WI38 (cell line): ENCODE measurements at regions not wholly inside any gene's neighbourhood (a gene's known extent, or its start where the extent isn't known, plus 50 kb on each side); places are given as distances from the start of the nearest gene placed in this dataset.

ENCODE experiments used
- H3K4me3 ChIP-seq: 2 replicates; pipeline ENCODE4 v1.5.1; 2011; ENCODE audit warnings: low read depth, mild to moderate bottlenecking, control low read depth, low read length
- CTCF ChIP-seq: IDR thresholded peaks from 2 replicates; pipeline ENCODE4 v1.5.1; 2012; ENCODE audit warnings: low read depth, mild to moderate bottlenecking, control low read depth, low read length

- no peak for TF ChIP-seq CTCF
- no peak overlapping the region for H3K4me3 ChIP-seq
Observed at GRCh38 chr4:128690011-128690410, 119.5 kb upstream of the JADE1 start.

GRCh38 chr4:128688846-128689437, 120.6 kb upstream of the JADE1 start:
- TF ChIP-seq CTCF: no peak
- no peak overlapping the region for H3K4me3 ChIP-seq

- H3K4me3 ChIP-seq: no peak overlapping the region
- no peak for TF ChIP-seq CTCF
Observed at GRCh38 chr4:128688033-128688721, 121.3 kb upstream of the JADE1 start.

GRCh38 chr4:128686810-128687209, 122.7 kb upstream of the JADE1 start:
- TF ChIP-seq CTCF: no peak
- H3K4me3 ChIP-seq: no peak overlapping the region

- no peak for TF ChIP-seq CTCF
- no peak overlapping the region for H3K4me3 ChIP-seq
Observed at GRCh38 chr4:128686032-128686465, 123.5 kb upstream of the JADE1 start.

- no peak for TF ChIP-seq CTCF
- no peak overlapping the region for H3K4me3 ChIP-seq
Observed at GRCh38 chr4:128684016-128684415, 125.5 kb upstream of the JADE1 start.

GRCh38 chr4:128682942-128683666, 126.4 kb upstream of the JADE1 start:
- H3K4me3 ChIP-seq: no peak overlapping the region
- TF ChIP-seq CTCF: no peak
